AG04449 (cell line): ENCODE measurements at regions not wholly inside any gene's neighbourhood (a gene's known extent, or its start where the extent isn't known, plus 50 kb on each side); places are given as distances from the start of the nearest gene placed in this dataset.

ENCODE experiments used
- CTCF ChIA-PET: fragments of 350-600 bp; formaldehyde crosslinking; extraction: SDS; loops from one replicate; lab custom pipeline; 2021; ENCODE audit warnings: antibody characterized with exemption; lab: Yijun Ruan, JAX
- POLR2A ChIA-PET: fragments of 400-600, 350-600 bp; formaldehyde crosslinking; extraction: SDS; loops from one replicate; lab custom pipeline; 2020; ENCODE audit warnings: antibody characterized with exemption, inconsistent platforms; lab: Yijun Ruan, JAX
- DNase-seq: peaks from one replicate; pipeline ENCODE4 v3.0.0-alpha.2; 2010; ENCODE audit warnings: low read depth, low spot score
- H3K4me3 ChIP-seq: 2 replicates; pipeline ENCODE4 v1.5.1; 2011; ENCODE audit warnings: low read depth, mild to moderate bottlenecking, control low read depth, low read length
- CTCF ChIP-seq: IDR thresholded peaks from one replicate; pipeline ENCODE4 v1.5.1; 2011; ENCODE audit warnings: mild to moderate bottlenecking, moderate library complexity, low read length, control low read depth, inconsistent platforms; ENCODE audit not compliant: insufficient read depth; ENCODE audit errors: missing control alignments

GRCh38 chr3:117656391-117656790, 946.8 kb downstream of the TUSC7 start:
- CTCF ChIA-PET, result no interaction called here
- no peak overlapping the region for H3K4me3 ChIP-seq
- POLR2A ChIA-PET, result no interaction called here
- no peak for TF ChIP-seq CTCF
- DNase-seq, result no peak

DNA sequence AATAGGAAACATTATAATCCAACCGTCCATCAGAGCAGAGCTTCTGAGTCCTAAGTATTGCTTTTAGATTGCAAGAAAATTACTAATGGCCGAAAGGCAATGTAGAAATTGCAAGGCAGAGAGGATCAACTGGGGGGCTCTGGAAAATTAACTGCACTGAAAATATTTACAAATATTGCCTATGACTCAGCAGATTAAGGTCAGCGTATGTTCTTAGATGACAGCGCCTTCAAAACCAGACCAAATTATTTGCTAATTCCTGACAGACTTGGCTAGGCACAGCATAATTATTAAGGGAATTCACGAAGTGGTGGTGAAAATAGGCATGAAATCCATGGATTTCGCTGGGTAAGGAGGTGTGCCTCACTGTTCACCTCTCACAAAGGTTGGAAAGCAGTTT, 947.7 kb downstream of the TUSC7 start:
- no peak overlapping the region for H3K4me3 ChIP-seq
- CTCF ChIA-PET, result no interaction called here
- POLR2A ChIA-PET, result no interaction called here
- no peak for DNase-seq
- TF ChIP-seq CTCF, result no peak

- CTCF ChIA-PET, result no interaction called here
- no peak for TF ChIP-seq CTCF
- POLR2A ChIA-PET, result interaction anchor here (1.0 kb wide), 1 partner anchor 73 kb away, joined by 3 read pairs; no protein-coding TSS in a partner anchor
- no peak overlapping the region for H3K4me3 ChIP-seq
- peak; percentile 38 for DNase-seq
These were observed 951.6 kb downstream of the TUSC7 start for GRCh38 chr3:117660941-117661817.

DNA sequence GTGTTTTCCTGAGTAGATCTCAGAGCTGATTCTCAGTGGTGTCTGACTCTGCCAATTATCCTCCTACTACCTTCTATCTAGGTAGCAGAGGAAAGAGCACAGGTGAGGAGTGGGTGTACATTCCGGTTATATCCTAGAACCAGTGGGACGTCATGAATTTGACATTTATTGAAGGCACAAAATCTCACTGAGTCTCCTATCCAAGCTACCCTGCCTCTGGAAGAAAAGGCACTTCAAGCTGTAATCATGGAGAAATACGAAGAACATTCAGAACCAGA, 952.2 kb downstream of the TUSC7 start:
- DNase-seq, result no peak

GRCh38 chr3:117665296-117665695, 955.7 kb downstream of the TUSC7 start:
- ChIA-PET POLR2A (no interaction called here), CTCF (interaction anchor here (1.0 kb wide), 1 partner anchor 19 kb away, joined by 3 read pairs; no protein-coding TSS in a partner anchor)
- no peak for DNase-seq
- TF ChIP-seq CTCF, result no peak
- no peak overlapping the region for H3K4me3 ChIP-seq

More for the DNA sequence above, 952.2 kb downstream of the TUSC7 start:
- POLR2A ChIA-PET, result interaction anchor here (1.0 kb wide), 1 partner anchor 73 kb away, joined by 3 read pairs; no protein-coding TSS in a partner anchor
- no peak for TF ChIP-seq CTCF
- H3K4me3 ChIP-seq, result no peak overlapping the region
- CTCF ChIA-PET, result no interaction called here

GRCh38 chr3:117666325-117666724, 956.7 kb downstream of the TUSC7 start:
- H3K4me3 ChIP-seq, result no peak overlapping the region
- ChIA-PET CTCF (interaction anchor here (0.8 to 1.3 kb wide), 4 partner anchors 9 to 34 kb away, joined by 3 to 4 read pairs (median 3); no protein-coding TSS in a partner anchor), POLR2A (no interaction called here)
- TF ChIP-seq CTCF, result no peak
- DNase-seq, result no peak
